SW480 (cell line): ENCODE measurements at regions not wholly inside any gene's neighbourhood (a gene's known extent, or its start where the extent isn't known, plus 50 kb on each side); places are given as distances from the start of the nearest gene placed in this dataset.
"Not testable (repeated sequence)": the region's sequence is repeated elsewhere in the genome, so short reads cannot be mapped to it uniquely, and the experiment has no call there.

Source experiments
- DNase-seq: peaks from one replicate; pipeline ENCODE4 v3.0.0-alpha.2; 2016; ENCODE audit warnings: low spot score

GRCh38 chr10:105550453-105550852 is 909.4 kb downstream of the SORCS3 start:
- DNase-seq: not testable (repeated sequence)

DNA sequence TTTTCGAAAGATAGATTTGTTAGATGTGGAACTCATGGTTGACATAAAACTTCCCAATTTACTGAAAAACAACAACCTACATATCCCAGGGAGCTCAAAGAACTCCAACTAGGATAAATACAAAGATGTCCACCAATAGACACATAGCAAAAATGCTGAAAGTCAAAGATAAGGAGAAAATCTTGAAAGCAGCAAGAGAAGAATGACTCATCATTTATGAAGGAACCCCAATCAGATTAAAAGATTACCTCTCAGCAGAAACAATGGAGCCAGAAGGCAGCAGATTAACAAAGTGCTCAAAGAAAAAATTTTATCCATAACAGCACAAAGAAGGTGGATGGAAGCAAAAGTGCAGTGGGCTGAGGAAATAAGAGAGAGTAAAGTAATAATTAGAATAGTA is 908.6 kb downstream of the SORCS3 start:
- no peak for DNase-seq

- DNase-seq: no peak
Observed at GRCh38 chr10:105545101-105545500, 904.0 kb downstream of the SORCS3 start.

- DNase-seq: no peak
Observed at GRCh38 chr10:105540381-105540780, 899.3 kb downstream of the SORCS3 start.

DNA sequence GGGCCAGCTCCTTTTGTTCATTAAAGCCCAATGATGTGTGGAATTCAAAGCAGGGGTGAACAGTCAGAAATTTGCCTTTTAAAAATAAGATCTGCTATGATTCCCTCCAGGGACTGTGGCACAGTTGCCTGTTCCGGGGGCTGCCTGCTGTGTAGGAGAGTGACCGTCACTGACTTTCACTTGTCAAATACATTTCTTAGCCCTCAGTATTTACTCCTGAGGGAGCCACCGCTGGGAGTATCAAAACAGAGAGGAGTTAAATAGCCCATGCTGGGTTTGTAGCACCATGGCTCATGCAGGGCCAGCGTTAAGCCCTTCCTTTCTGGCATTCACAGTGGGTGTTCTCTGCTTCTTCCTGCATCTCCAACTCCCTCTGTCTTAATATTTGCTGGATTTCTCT is 897.8 kb downstream of the SORCS3 start:
- no peak for DNase-seq

DNA sequence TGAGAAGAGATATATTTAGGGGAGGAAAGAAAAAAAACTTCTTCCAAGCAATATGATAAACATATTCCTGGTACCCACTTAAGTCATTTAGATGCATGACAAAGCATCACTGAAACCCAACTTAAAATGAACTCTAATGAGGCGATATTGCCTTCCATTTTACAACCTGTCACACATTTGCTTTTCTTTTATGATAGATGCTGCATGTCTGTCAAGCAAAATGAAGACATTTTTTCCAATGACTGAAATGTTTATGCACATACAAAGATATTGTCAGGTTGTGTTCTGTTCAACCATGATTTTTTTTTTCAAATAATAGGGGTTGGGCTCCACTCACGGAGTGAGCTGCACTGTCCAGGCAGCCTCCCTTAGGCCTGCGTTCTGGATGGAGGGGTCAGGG is 894.4 kb downstream of the SORCS3 start:
- no peak for DNase-seq

DNA sequence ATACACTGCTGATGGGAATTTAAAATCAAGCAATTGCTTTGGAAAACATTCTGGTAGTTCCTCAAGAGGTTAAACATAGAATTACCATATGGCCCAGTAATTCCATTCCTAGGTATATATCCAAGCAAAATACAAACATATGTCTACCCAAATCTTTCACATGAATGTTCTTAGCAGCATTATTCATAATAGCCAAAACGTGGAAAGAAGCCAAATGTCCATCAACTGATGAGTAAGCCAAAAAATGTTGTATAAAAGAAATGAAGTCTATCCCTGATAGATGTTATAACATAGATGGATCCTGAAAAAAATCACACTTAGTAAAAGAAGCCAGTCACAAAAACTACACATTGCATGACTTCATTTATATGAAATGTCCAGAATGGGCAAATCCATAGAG is 893.0 kb downstream of the SORCS3 start:
- no peak for DNase-seq

GRCh38 chr10:105516511-105516910 is 875.4 kb downstream of the SORCS3 start:
- DNase-seq: no peak

GRCh38 chr10:105514106-105514505 is 873.0 kb downstream of the SORCS3 start:
- DNase-seq: no peak

DNA sequence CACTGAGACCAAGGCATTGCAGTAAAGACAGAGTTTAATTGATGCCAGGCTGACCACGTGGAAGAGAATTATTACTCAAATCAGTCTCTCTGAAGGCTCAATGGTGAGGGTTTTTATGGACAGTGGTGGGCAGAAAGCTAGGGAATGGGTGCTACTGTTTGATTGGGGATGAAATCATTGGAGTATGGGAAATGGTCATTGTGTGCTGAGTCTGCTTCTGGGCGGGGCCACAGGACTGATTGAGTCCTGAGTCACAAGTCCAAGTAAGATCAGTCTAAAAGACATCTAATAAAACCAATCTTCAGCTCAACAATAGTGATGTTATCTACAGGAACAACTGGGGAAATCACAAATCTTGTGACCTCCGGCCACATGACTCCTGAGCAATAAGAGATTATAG is 868.4 kb downstream of the SORCS3 start:
- no peak for DNase-seq

- DNase-seq: no peak
Observed at GRCh38 chr10:105506262-105506661, 865.2 kb downstream of the SORCS3 start.

- no peak for DNase-seq
Observed at GRCh38 chr10:105503714-105504113, 862.6 kb downstream of the SORCS3 start.

DNA sequence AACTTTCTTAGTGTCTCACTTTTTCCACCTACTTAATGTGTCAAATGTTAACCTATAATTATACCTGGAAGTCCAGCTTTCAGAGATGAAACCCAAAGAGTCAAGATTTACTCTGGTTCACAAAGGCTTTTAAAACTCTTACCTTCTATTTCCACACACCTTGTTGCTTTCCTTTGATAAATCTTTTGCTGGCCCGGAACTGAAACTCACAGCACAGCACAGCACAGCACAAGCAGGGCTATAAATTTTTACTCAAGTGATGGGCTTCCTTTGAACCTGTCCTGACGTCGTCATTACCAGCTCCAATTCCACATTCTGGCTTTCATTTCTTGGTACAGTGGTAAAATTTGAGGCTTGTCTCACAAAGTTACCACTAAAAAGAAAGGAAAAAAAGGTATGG is 861.0 kb downstream of the SORCS3 start:
- DNase-seq: no peak

GRCh38 chr10:105494944-105495343 is 853.9 kb downstream of the SORCS3 start:
- DNase-seq: no peak

- no peak for DNase-seq
Observed at GRCh38 chr10:105494303-105494702, 853.2 kb downstream of the SORCS3 start.

- no peak for DNase-seq
Observed at GRCh38 chr10:105473170-105473569, 832.1 kb downstream of the SORCS3 start.

DNA sequence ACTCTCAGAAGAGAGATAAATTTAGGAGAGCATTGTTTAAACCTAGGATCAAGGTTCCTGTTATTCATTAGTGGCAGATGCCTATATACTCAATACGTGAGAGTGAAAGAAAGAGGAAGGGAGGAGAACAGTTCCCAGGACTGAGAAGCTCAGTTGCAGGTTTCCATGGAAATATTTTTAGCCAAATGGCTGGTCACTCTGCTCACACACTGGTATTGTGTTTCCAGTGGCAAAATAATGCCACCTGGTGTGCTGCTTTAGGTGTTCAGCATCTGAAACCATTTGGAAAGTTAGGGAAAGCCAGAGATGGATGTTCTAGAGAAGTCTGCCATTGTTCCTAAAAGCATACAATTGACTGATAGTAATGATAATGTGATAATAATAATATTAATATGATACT is 827.7 kb downstream of the SORCS3 start:
- no peak for DNase-seq

GRCh38 chr10:105466521-105466920 is 825.4 kb downstream of the SORCS3 start:
- no peak for DNase-seq

DNA sequence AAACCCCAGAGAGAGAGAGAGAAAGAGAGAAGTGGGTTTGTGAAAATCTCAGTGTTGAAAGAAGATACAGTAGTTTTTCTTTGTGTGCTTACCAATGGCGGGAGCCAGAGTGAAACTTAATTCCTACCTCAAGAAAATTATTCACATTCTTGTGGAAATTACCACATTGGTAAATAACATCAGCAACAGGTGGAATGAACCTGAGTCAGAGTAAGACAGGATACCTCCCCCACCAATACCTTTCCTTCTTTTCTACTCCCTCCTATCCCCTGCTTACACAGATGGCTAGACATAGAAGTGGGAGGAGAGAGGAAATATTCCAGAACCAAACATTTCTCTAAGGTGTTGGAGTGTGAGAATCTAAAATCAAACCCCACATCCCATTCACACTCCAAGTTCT is 793.9 kb downstream of the SORCS3 start:
- no peak for DNase-seq

- no peak for DNase-seq
Observed at GRCh38 chr10:105413997-105414396, 772.9 kb downstream of the SORCS3 start.

DNA sequence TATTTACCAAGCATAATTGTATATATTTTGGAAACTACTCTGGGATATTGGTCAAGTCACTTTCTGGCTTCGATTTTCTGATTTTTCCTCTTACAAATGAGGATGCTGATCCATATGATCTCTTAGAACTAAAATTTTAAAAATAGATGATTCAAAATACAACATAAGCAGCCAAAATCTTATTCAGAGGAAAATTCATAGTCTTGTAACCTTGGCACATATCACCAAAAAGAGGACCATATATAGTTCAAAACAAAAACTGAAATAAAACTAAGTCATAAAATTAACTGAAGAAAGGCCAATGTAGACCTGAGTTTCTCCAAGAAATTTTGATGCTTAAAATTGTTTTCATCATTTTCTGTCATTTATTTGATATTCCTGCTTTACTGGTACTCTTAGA is 768.3 kb downstream of the SORCS3 start:
- DNase-seq: no peak

DNA sequence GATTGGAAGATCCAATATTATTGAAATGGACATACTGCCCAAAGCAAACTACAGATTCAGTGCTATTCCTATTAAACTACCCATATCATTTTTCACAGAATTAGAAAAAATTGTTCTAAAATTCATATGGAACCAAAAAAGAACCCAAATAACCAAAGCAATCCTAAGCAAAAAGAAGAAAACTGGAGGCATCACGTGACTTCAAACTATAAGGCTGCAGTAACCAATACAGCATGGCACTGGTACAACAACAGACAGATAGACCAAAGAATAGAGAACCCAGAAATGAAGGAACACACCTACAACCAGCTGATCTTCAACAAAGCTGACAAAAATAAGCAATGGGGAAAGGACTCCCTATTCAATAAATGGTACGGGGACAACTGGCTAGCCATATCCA is 765.4 kb downstream of the SORCS3 start:
- DNase-seq: no peak

GRCh38 chr10:105398202-105398601 is 757.1 kb downstream of the SORCS3 start:
- no peak for DNase-seq

GRCh38 chr10:105391670-105392351 is 750.7 kb downstream of the SORCS3 start:
- no peak for DNase-seq

GRCh38 chr10:105387971-105388370 is 746.9 kb downstream of the SORCS3 start:
- DNase-seq: no peak
